GM21825 (cell line): ENCODE measurements at regions not wholly inside any gene's neighbourhood (a gene's known extent, or its start where the extent isn't known, plus 50 kb on each side); places are given as distances from the start of the nearest gene placed in this dataset.

Source experiments
- ATAC-seq: cut with Tn5 transposase; IDR thresholded peaks from one replicate; pipeline ENCODE4 v1.9.1; 2021; ENCODE audit warnings: mild to moderate bottlenecking, moderate library complexity; ENCODE audit not compliant: unreplicated experiment

DNA sequence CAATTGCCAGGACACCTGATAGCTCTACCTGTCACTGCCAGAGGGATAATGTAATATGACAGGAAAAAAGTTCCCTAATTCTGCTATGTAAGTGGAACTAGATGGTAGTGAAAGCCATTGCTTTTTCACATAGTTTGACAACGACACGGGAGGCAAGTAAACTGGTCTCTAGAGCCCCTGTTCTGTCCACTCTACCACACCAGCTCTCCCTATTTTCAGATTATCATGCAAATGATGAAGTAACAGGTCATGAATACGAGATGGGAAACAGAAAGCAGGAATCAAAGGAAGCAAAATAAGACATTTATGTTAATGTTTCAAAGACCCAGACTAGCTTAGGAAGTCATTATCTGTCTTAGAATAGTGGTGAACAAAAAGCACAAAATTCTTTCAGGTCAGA, 56.2 kb downstream of the TAF11L14 start:
- ATAC-seq, result no peak

GRCh38 chr5:17691762-17692161, 57.5 kb downstream of the TAF11L14 start:
- no peak for ATAC-seq

DNA sequence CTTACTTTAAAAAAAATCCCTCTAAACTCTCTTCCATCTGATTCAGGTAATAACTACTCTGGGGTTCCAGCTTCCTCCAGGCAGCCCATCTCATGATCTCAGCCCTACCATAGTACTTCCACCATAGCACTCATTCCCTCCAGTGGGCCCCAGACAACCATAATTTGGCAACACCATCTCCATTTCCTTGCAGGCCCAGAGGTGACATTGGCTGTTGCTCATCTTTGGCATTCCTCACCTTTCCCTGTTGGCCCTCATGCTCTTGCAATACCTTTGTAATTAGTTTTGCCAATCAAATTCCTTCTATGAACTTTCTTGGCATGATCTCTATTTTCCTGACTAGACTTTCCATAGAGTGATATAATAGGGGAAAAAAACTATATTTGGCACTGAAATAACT, 60.1 kb downstream of the TAF11L14 start:
- ATAC-seq, result no peak

- no peak for ATAC-seq
Measured at GRCh38 chr5:17694914-17695313, 60.7 kb downstream of the TAF11L14 start.

GRCh38 chr5:17696627-17697026, 62.4 kb downstream of the TAF11L14 start:
- ATAC-seq, result no peak

DNA sequence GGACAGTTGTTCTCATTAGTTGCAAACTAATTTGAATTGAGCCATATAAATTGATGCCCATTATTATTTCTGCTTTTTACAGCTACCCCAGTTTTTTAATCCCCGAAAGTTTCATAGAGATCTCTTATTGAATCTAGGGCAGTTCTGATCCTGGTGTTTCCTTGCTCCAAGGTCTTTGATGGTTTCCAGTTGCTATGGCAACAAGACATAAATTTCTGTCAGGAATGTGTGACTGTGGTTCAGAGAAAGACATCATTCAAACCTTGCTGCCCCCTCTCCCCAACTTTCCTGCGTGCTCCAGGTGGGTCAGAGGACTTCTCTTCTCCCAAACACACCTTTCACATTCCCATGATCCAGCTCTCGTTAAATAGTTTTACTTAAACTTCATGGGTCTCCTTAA, 63.4 kb downstream of the TAF11L14 start:
- no peak for ATAC-seq

DNA sequence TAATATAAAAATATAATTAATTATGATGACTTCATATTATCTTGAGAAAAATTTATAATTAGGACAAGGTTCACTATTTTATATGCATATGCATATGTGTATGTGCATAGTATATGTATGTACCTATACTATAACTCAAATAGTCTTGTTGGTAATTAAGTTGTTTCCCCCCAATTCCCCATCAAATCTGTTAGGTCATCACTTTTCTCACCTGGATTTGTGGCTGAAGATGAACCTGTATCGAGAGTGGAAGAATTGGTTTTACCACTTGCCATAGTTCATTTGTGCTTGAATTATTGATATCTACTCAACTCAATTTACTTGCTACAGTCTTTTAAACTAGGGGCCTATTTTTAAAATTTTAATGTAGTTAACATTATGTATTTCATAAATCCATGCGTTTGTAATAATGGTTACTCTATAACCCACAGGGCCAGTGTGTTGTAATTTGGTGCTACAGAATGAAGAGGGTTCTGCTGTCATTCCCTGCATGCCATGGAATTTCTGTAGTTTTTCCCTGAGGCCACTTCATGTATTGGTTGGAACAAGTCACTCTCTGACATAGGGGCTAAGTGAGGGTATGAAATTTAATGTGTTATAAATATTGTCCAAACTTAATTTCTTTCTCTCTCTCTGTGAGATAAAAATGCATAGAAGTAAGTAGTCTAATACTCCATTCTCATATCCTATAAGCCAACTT, 74.9 kb downstream of the TAF11L14 start:
- ATAC-seq, result no peak

GRCh38 chr5:17713301-17713700, 79.0 kb downstream of the TAF11L14 start:
- ATAC-seq, result no peak

DNA sequence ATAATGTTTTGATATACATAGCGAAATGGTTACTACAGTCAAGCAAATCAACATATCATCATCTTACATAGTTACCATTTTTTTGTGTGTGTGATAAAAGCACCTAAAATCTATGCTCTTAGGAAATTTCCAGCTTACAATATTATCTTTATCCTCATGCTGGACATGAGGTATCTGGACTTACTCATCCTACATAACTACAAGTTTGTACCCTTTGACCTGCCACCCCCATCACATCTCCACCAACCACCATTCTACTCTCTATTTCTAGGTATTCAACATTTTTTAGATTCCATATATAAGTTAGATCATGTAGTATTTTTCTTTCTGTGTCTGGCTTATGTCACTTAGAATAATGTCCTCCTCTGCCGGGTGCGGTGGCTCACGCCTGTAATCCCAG, 79.9 kb downstream of the TAF11L14 start:
- ATAC-seq, result no peak

- ATAC-seq, result no peak
Measured at GRCh38 chr5:17719592-17719991, 85.3 kb downstream of the TAF11L14 start.

- no peak for ATAC-seq
Measured at GRCh38 chr5:17720071-17720470, 85.8 kb downstream of the TAF11L14 start.

DNA sequence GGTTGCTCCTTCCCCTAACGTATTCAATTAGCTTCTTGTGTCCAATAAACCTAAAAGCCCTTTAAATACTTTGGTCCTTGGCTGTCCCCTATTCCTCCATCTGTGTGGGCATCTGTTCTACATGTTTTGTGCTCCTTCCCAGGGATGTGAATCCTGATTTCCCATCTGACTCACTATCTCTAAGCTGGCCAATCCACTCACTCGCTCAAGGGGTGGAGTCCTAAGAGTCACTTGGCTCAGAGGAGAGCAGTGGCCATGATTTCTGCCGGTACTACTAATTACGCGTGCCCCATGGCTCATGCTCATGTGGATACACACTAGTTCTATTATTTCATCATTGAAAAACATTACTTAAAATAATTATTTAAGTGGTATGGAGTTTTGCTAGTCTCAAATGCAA, 89.6 kb downstream of the TAF11L14 start:
- ATAC-seq, result no peak

DNA sequence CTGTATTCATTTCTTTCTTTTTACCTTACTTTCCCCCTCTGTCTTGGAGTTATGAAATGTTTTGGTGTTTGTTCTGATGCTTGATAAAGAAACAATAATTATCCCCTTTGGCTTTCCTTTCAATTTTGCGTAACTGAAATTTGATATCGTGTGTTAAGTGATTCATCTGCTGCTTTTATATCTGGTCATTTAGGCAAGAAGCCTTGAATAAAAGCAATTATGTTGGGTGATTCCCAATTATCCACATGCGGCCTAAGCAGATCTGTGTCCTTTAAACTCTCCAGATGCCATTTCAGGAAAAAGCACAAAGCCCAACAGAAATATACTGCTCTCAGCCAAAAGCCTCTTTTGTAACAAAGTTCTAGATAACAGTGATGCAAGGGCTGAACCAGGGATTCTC, 92.8 kb downstream of the TAF11L14 start:
- no peak for ATAC-seq

DNA sequence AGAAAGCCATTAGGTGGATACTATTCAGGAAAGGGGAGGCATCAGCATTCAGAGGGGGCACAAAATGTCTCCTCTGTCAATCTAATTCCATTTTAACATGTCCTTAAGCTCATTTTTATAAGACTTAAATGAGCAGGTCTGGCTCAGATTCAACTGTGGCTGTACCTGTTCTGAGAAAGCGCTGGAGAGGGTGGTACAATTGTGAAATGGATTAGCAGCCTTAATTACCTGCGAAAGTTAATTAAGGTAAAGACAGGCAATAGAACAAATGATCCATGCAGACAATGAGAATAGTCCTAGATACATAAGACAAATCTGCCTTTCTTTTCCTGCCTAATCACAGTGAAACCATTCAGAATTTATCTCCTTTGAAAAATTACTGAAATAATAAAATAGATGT, 96.2 kb downstream of the TAF11L14 start:
- no peak for ATAC-seq

- no peak for ATAC-seq
Measured at GRCh38 chr5:17732351-17732923, 98.2 kb downstream of the TAF11L14 start.

DNA sequence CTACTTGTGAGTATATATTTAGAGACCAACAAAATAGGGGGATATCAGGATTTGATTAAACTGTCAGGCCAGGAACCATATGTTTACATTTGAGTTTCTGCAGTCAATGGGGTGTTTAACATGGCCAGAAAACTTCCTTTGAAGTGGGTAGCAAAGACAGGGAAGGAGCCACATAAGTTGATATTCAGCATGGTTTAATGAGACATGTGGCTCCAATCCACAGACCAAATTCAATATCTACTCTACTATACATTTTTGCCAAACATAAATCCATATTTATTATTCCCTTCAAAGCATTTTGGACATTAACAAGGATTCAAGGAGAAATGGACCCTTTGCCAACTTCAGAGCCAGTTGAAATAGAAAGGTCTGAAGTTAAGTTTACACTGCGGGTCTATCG, 99.8 kb downstream of the TAF11L14 start:
- no peak for ATAC-seq

DNA sequence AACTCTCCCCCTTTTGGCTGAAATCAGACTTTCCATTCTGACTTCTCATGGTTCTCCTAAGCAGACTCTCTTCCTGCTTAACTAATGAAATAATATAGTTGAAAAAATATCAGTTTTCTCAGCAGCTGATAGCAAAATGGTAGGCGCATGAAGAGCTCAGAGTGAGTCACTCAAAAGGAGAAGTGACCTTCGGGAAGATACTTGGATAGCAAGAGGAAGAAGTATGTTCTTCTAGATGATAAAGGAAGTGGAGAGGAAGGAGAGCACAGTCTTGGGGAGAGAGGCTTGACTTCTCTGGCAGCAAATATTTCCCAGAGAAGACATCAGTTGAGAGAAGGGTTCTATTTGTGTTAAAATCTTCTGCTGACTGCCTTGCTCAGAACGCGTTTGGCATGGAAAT, 101.5 kb downstream of the TAF11L14 start:
- no peak for ATAC-seq

DNA sequence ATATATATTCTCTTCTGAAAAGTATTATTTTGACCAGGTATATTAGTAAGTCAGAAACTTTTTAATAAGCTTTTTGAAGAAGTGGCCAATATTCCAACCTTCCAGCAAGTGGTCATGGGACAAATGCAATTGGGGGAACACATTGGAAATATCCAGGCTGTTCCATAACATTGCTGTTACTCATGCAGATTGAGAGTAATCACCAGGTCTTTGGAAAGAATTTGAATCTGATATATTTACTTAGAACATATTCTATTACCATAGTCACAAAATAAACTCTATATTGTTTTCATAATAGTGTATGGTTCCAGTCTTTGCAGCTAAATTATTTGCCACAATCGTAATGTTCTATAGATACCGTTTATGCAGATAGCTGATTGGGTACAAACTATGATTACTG, 102.8 kb downstream of the TAF11L14 start:
- no peak for ATAC-seq

- ATAC-seq, result no peak
Measured at GRCh38 chr5:17738446-17738845, 104.2 kb downstream of the TAF11L14 start.

- no peak for ATAC-seq
Measured at GRCh38 chr5:17743580-17744435, 109.5 kb downstream of the TAF11L14 start.

DNA sequence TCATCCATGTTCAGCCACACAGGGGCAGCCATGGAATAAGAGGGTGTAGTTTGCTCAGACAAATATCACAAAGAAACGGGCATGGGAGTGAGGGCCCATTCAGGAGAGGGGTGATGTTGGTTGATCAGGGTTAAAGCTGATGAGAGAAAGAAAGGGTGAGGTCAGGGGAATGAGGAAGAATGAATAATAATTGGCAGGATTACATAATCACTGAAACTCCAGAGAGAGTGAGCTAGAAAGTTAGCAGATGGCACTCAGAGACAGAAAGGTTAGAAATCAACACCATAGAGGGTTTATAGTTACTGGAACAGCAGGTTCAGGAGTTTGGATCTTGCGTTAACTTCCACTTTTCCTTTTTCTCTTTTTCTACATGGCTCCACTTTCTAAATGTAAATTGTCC, 113.9 kb downstream of the TAF11L14 start:
- no peak for ATAC-seq

GRCh38 chr5:17748941-17749340, 114.7 kb downstream of the TAF11L14 start:
- no peak for ATAC-seq
